ENCODE measurements at regions not wholly inside any gene's neighbourhood (a gene's known extent, or its start where the extent isn't known, plus 50 kb on each side); places are given as distances from the start of the nearest gene placed in this dataset.

- no TSS peak for BruUV-seq (replicated peaks)
- Histone ChIP-seq H3K4me1 (ENCODE audit: control insufficient read depth, insufficient read depth, low read length) (no peaks in the 10 kb centered on the region), H3K36me3 (ENCODE audit: control insufficient read depth, insufficient read depth, low read length) (no peaks in the 10 kb centered on the region), H3K27me3 (ENCODE audit: control insufficient read depth, insufficient read depth, low read length) (no peaks in the 10 kb centered on the region), H3K4me3 (ENCODE audit: low read depth in 2 of 2, low read length in 2 of 2) (no peak overlapping the region), H3K9me3 (ENCODE audit: control insufficient read depth, insufficient read depth, low read depth, low read length) (no peaks in the 10 kb centered on the region), H3K27ac (ENCODE audit: low read length) (no peak overlapping the region)
- POLR2A ChIA-PET = no interaction called here
- CTCF ChIA-PET = no interaction called here
- no peak for TF ChIP-seq POLR2AphosphoS5 (IDR thresholded peaks at IDR 0.05; ENCODE audit: low read depth, low read length)
- intact Hi-C loops (cut with micrococcal nuclease; ENCODE audit: unreplicated experiment) = no loop called here
- ATAC-seq (no peak), DNase-seq (ENCODE audit: low read depth, low spot score) (no peak)
- in situ Hi-C loops (cut with HindIII; ENCODE audit: low pct_unique_long_range_greater_than_20kb, low sequenced_read_pairs) = no loop called here
These were observed 565.5 kb upstream of the TUSC1 start for GRCh38 chr9:26243726-26244125.

- ATAC-seq (no peak), DNase-seq (ENCODE audit: low read depth, low spot score) (no peak)
- Histone ChIP-seq H3K27me3 (ENCODE audit: control insufficient read depth, insufficient read depth, low read length) (no peaks in the 10 kb centered on the region), H3K36me3 (ENCODE audit: control insufficient read depth, insufficient read depth, low read length) (no peaks in the 10 kb centered on the region), H3K27ac (ENCODE audit: low read length) (no peak overlapping the region), H3K4me3 (ENCODE audit: low read depth in 2 of 2, low read length in 2 of 2) (no peak overlapping the region), H3K4me1 (ENCODE audit: control insufficient read depth, insufficient read depth, low read length) (no peaks in the 10 kb centered on the region), H3K9me3 (ENCODE audit: control insufficient read depth, insufficient read depth, low read depth, low read length) (no peaks in the 10 kb centered on the region)
- TF ChIP-seq CTCF (IDR thresholded peaks at IDR 0.05) (no peak), REST (IDR thresholded peaks at IDR 0.05; ENCODE audit: insufficient read depth in 1 of 2, low read depth in 2 of 2, low read length in 1 of 2) (no peak)
- ChIA-PET POLR2A (no interaction called here), CTCF (no interaction called here)
- BruUV-seq (replicated peaks) = no TSS peak
- intact Hi-C loops (cut with micrococcal nuclease; ENCODE audit: unreplicated experiment) (no loop called here), in situ Hi-C loops (cut with HindIII; ENCODE audit: low pct_unique_long_range_greater_than_20kb, low sequenced_read_pairs) (no loop called here)
These were observed 564.9 kb upstream of the TUSC1 start for GRCh38 chr9:26243029-26243697.

GRCh38 chr9:26240020-26240419 lies 561.8 kb upstream of the TUSC1 start:
- Histone ChIP-seq H3K36me3 (ENCODE audit: control insufficient read depth, insufficient read depth, low read length) (no peaks in the 10 kb centered on the region), H3K4me3 (ENCODE audit: low read depth in 2 of 2, low read length in 2 of 2) (no peak overlapping the region), H3K27ac (ENCODE audit: low read length) (no peak overlapping the region), H3K9me3 (ENCODE audit: control insufficient read depth, insufficient read depth, low read depth, low read length) (no peaks in the 10 kb centered on the region), H3K27me3 (ENCODE audit: control insufficient read depth, insufficient read depth, low read length) (no peaks in the 10 kb centered on the region), H3K4me1 (ENCODE audit: control insufficient read depth, insufficient read depth, low read length) (no peaks in the 10 kb centered on the region)
- no peak for ATAC-seq
- no TSS peak for BruUV-seq (replicated peaks)
- in situ Hi-C loops (cut with HindIII; ENCODE audit: low pct_unique_long_range_greater_than_20kb, low sequenced_read_pairs) = no loop called here
- CTCF ChIA-PET = no interaction called here
- intact Hi-C loops (cut with micrococcal nuclease; ENCODE audit: unreplicated experiment) = no loop called here
- POLR2A ChIA-PET = no interaction called here
- TF ChIP-seq POLR2AphosphoS5 (IDR thresholded peaks at IDR 0.05; ENCODE audit: low read depth, low read length) (no peak), REST (IDR thresholded peaks at IDR 0.05; ENCODE audit: insufficient read depth in 1 of 2, low read depth in 2 of 2, low read length in 1 of 2) (no peak), CTCF (IDR thresholded peaks at IDR 0.05) (no peak), TCF7L2 (IDR thresholded peaks at IDR 0.05; ENCODE audit: low read depth, low read length) (no peak), SIN3A (IDR thresholded peaks at IDR 0.05; ENCODE audit: borderline replicate concordance, insufficient read depth, low read depth, low read length) (no peak)
- DNase-seq (ENCODE audit: low read depth, low spot score) = no peak
